ENCODE measurements at regions not wholly inside any gene's neighbourhood (a gene's known extent, or its start where the extent isn't known, plus 50 kb on each side); places are given as distances from the start of the nearest gene placed in this dataset.

DNA sequence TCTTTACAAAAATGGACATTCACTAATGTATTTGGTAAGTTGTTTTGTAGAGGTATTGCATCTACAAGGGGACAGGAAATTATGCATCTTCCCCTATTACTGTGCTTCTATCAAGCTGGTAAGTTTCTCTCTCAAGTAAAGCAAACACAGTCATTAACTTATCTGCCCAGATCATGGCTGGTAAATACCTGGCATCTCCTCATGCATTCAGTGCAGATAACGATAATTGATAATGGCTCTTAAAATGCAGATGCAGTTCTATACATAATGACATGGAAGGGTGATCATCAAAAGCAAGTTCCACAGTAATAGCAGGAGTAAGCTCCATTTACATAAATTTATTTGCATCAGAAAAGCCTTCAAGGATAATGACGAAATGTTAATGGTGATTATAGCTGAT is 122.4 kb downstream of the SIPA1L2 start:
- TF ChIP-seq OSR1 (CRISPR knock-in tag; IDR thresholded peaks at IDR 0.05) (no peak), ARNTL (CRISPR knock-in tag; IDR thresholded peaks at IDR 0.05; ENCODE audit: borderline replicate concordance, low read depth) (no peak), ESRRG (CRISPR knock-in tag; IDR thresholded peaks at IDR 0.05) (no peak), PPARA (CRISPR knock-in tag; IDR thresholded peaks at IDR 0.05; ENCODE audit: borderline replicate concordance) (no peak), TCF4 (CRISPR knock-in tag; IDR thresholded peaks at IDR 0.05; ENCODE audit: borderline replicate concordance) (no peak)
- TF ChIP-seq, protein P1, sequence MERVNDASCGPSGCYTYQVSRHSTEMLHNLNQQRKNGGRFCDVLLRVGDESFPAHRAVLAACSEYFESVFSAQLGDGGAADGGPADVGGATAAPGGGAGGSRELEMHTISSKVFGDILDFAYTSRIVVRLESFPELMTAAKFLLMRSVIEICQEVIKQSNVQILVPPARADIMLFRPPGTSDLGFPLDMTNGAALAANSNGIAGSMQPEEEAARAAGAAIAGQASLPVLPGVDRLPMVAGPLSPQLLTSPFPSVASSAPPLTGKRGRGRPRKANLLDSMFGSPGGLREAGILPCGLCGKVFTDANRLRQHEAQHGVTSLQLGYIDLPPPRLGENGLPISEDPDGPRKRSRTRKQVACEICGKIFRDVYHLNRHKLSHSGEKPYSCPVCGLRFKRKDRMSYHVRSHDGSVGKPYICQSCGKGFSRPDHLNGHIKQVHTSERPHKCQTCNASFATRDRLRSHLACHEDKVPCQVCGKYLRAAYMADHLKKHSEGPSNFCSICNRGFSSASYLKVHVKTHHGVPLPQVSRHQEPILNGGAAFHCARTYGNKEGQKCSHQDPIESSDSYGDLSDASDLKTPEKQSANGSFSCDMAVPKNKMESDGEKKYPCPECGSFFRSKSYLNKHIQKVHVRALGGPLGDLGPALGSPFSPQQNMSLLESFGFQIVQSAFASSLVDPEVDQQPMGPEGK (CRISPR knock-in tag; IDR thresholded peaks at IDR 0.05; ENCODE audit: borderline replicate concordance), result no peak
